ENCODE measurements at regions not wholly inside any gene's neighbourhood (a gene's known extent, or its start where the extent isn't known, plus 50 kb on each side); places are given as distances from the start of the nearest gene placed in this dataset.

DNA sequence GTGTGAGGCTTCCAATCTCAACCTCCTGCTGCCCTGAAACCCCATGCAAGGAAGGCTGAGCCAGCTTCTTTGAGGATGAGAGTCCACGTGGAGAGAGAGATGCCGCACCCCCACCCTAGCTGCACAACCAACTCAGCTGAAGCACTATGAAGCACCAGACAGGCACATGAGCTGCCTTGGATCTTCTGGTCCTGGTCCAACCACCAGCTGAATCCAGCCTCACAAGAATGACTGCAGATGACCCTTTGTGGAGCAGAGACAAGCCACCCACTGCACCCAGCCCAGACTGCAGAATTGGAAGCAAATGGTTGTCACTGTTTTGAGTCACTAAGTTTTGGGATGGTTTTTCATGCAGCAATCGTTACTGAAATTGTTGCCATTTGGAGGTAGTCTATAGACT is 149.6 kb upstream of the SYT13 start:
- H3K27me3 ChIP-seq (ENCODE audit: insufficient read depth, low read length, poor library complexity, severe bottlenecking) = no peaks in the 10 kb centered on the region
- H3K4me3 Mint-ChIP-seq = no peak overlapping the region
- H3K27me3 Mint-ChIP-seq = peaks cover 13 to 40% of the 10 kb centered on the region in 2 donors
- H3K9me3 Mint-ChIP-seq = peaks cover 3 to 16% (median 12%) of the 10 kb centered on the region in 5 donors
- no peak overlapping the region for H3K4me3 ChIP-seq (ENCODE audit: low read length)
- H3K36me3 ChIP-seq (ENCODE audit: insufficient read depth, low read length) = no peaks in the 10 kb centered on the region
- no peak overlapping the region for H3K27ac ChIP-seq (ENCODE audit: low read depth, low read length)
- POLR2A ChIA-PET = no interaction called here
- no peaks in the 10 kb centered on the region for H3K4me1 Mint-ChIP-seq
- no peaks in the 10 kb centered on the region for H3K4me1 ChIP-seq (ENCODE audit: insufficient read depth, low read length)
- DNase-seq = no peak
- CTCF ChIA-PET = no interaction called here
- H3K9me3 ChIP-seq (ENCODE audit: low read length) = no peaks in the 10 kb centered on the region
- H3K27ac Mint-ChIP-seq = no peak overlapping the region
- peaks cover 0 to 4% (median 0%) of the 10 kb centered on the region in 3 donors for H3K36me3 Mint-ChIP-seq

DNA sequence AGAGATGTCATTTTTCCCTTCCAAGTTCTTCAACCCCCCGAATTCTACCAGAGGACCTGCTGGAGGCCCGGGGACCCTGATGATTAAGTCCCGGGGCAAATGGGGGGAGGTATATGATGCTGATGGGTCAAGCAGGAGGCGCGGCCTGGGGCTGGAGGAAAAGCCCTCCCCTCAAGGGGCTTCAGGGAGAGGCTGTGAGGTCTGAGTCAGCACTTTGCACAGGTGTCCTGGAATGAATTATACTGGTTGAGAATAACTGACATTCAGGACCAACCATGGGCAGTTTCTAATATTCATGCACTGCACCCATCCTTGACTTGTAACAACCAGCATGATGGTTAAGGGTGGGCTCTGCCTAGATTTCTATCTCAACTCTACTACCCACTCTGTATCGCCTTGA is 146.8 kb upstream of the SYT13 start:
- Histone ChIP-seq H3K9me3 (ENCODE audit: low read length) (no peaks in the 10 kb centered on the region), H3K4me3 (ENCODE audit: low read length) (no peak overlapping the region), H3K36me3 (ENCODE audit: insufficient read depth, low read length) (no peaks in the 10 kb centered on the region), H3K27me3 (ENCODE audit: insufficient read depth, low read length, poor library complexity, severe bottlenecking) (no peaks in the 10 kb centered on the region), H3K4me1 (ENCODE audit: insufficient read depth, low read length) (no peaks in the 10 kb centered on the region), H3K27ac (ENCODE audit: low read depth, low read length) (no peak overlapping the region)
- no peak for DNase-seq
- ChIA-PET CTCF (no interaction called here), POLR2A (no interaction called here)
- Mint-ChIP-seq H3K4me3 (no peak overlapping the region), H3K27me3 (peaks cover 13 to 50% of the 10 kb centered on the region in 2 donors), H3K27ac (no peak overlapping the region), H3K4me1 (no peaks in the 10 kb centered on the region), H3K9me3 (no peaks in the 10 kb centered on the region), H3K36me3 (no peaks in the 10 kb centered on the region)

- no peak for DNase-seq
- POLR2A ChIA-PET = no interaction called here
- H3K9me3 Mint-ChIP-seq = no peaks in the 10 kb centered on the region
Measured at GRCh38 chr11:45432100-45432499, 146.0 kb upstream of the SYT13 start.

DNA sequence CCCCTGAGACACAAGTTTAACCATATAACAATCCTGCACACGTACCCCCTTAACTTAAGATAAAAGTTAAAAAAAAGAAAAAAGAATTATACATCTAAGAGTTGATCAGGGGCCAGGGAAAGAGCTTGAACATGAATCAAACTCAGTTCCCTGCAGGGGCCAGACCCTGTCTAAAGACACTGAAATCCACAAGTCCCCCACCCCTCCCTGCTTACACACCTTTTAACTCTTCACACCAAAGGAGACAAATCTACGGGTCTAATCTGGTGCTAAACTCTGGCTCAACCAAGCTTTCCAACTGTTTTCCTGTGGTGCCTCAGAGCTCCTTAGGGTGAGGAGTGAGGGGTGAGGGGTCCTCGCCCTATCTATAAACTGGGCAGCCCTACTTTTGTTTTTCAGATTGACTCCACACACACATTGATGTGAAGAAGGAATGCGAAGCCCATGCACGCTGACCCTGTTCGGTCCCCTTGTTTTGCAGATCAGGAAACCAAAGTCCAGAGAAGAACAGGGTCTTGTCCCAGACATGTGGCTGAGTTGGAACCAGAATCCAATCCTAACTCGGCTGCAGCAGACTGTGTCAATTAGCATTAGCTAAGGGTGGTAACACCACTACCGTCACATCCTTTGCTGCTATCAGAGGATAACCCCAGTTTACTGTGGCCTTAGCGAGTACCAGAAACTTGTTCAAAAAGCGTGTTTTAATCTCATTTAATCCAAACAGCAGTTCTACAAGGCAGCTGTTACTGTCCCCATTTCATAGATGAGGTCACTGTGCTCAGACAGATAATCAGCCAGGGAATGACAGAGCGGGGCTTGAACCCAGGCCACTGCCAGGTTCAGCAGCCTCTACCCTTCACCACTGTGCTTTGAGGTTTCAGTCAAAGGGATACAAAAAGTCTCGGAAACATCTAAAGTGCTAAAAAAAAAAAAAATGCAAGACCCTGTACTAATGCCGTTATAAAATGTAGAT is 145.2 kb upstream of the SYT13 start:
- Mint-ChIP-seq H3K4me3 (no peak overlapping the region), H3K9me3 (no peaks in the 10 kb centered on the region), H3K4me1 (no peaks in the 10 kb centered on the region), H3K36me3 (no peaks in the 10 kb centered on the region), H3K27ac (no peak overlapping the region), H3K27me3 (peaks cover 14 to 59% of the 10 kb centered on the region in 2 donors)
- Histone ChIP-seq H3K4me1 (ENCODE audit: insufficient read depth, low read length) (no peaks in the 10 kb centered on the region), H3K27ac (ENCODE audit: low read depth, low read length) (no peak overlapping the region), H3K36me3 (ENCODE audit: insufficient read depth, low read length) (no peaks in the 10 kb centered on the region), H3K9me3 (ENCODE audit: low read length) (no peaks in the 10 kb centered on the region), H3K27me3 (ENCODE audit: insufficient read depth, low read length, poor library complexity, severe bottlenecking) (no peaks in the 10 kb centered on the region), H3K4me3 (ENCODE audit: low read length) (no peak overlapping the region)
- ChIA-PET POLR2A (no interaction called here), CTCF (no interaction called here)
- DNase-seq = no peak

More at GRCh38 chr11:45432100-45432499, 146.0 kb upstream of the SYT13 start:
- CTCF ChIA-PET = no interaction called here
- no peaks in the 10 kb centered on the region for H3K27me3 ChIP-seq (ENCODE audit: insufficient read depth, low read length, poor library complexity, severe bottlenecking)
- no peak overlapping the region for H3K27ac ChIP-seq (ENCODE audit: low read depth, low read length)
- H3K36me3 ChIP-seq (ENCODE audit: insufficient read depth, low read length) = no peaks in the 10 kb centered on the region
- no peak overlapping the region for H3K27ac Mint-ChIP-seq
- no peak overlapping the region for H3K4me3 ChIP-seq (ENCODE audit: low read length)
- H3K4me1 Mint-ChIP-seq = no peaks in the 10 kb centered on the region
- no peak overlapping the region for H3K4me3 Mint-ChIP-seq
- no peaks in the 10 kb centered on the region for H3K4me1 ChIP-seq (ENCODE audit: insufficient read depth, low read length)
- no peaks in the 10 kb centered on the region for H3K9me3 ChIP-seq (ENCODE audit: low read length)
- H3K27me3 Mint-ChIP-seq = peaks cover 11 to 53% of the 10 kb centered on the region in 2 donors
- H3K36me3 Mint-ChIP-seq = no peaks in the 10 kb centered on the region

GRCh38 chr11:45430361-45430760 is 144.2 kb upstream of the SYT13 start:
- Mint-ChIP-seq H3K36me3 (no peaks in the 10 kb centered on the region), H3K27me3 (peaks cover 10 to 59% of the 10 kb centered on the region in 2 donors), H3K4me1 (no peaks in the 10 kb centered on the region), H3K27ac (no peak overlapping the region), H3K9me3 (no peaks in the 10 kb centered on the region), H3K4me3 (no peak overlapping the region)
- no peaks in the 10 kb centered on the region for H3K36me3 ChIP-seq (ENCODE audit: insufficient read depth, low read length)
- H3K4me3 ChIP-seq (ENCODE audit: low read length) = no peak overlapping the region
- H3K27ac ChIP-seq (ENCODE audit: low read depth, low read length) = no peak overlapping the region
- H3K27me3 ChIP-seq (ENCODE audit: insufficient read depth, low read length, poor library complexity, severe bottlenecking) = no peaks in the 10 kb centered on the region
- DNase-seq = no peak
- H3K9me3 ChIP-seq (ENCODE audit: low read length) = no peaks in the 10 kb centered on the region
- POLR2A ChIA-PET = no interaction called here
- H3K4me1 ChIP-seq (ENCODE audit: insufficient read depth, low read length) = no peaks in the 10 kb centered on the region
- CTCF ChIA-PET = no interaction called here

GRCh38 chr11:45429719-45430118 is 143.6 kb upstream of the SYT13 start:
- H3K4me3 Mint-ChIP-seq = no peak overlapping the region
- no peak for DNase-seq
- no peaks in the 10 kb centered on the region for H3K9me3 Mint-ChIP-seq
- no peak overlapping the region for H3K27ac Mint-ChIP-seq
- Histone ChIP-seq H3K27me3 (ENCODE audit: insufficient read depth, low read length, poor library complexity, severe bottlenecking) (no peaks in the 10 kb centered on the region), H3K4me1 (ENCODE audit: insufficient read depth, low read length) (no peaks in the 10 kb centered on the region), H3K27ac (ENCODE audit: low read depth, low read length) (no peak overlapping the region), H3K36me3 (ENCODE audit: insufficient read depth, low read length) (no peaks in the 10 kb centered on the region), H3K9me3 (ENCODE audit: low read length) (no peaks in the 10 kb centered on the region), H3K4me3 (ENCODE audit: low read length) (no peak overlapping the region)
- no peaks in the 10 kb centered on the region for H3K4me1 Mint-ChIP-seq
- CTCF ChIA-PET = no interaction called here
- POLR2A ChIA-PET = no interaction called here
- H3K36me3 Mint-ChIP-seq = no peaks in the 10 kb centered on the region
- peaks cover 9 to 59% of the 10 kb centered on the region in 2 donors for H3K27me3 Mint-ChIP-seq

GRCh38 chr11:45428541-45429230 is 142.5 kb upstream of the SYT13 start:
- H3K27me3 Mint-ChIP-seq = peaks cover 9 to 52% of the 10 kb centered on the region in 2 donors
- H3K27ac ChIP-seq (ENCODE audit: low read depth, low read length) = no peak overlapping the region
- H3K4me1 Mint-ChIP-seq = no peaks in the 10 kb centered on the region
- H3K9me3 Mint-ChIP-seq = no peaks in the 10 kb centered on the region
- no peaks in the 10 kb centered on the region for H3K4me1 ChIP-seq (ENCODE audit: insufficient read depth, low read length)
- H3K4me3 Mint-ChIP-seq = no peak overlapping the region
- no peaks in the 10 kb centered on the region for H3K27me3 ChIP-seq (ENCODE audit: insufficient read depth, low read length, poor library complexity, severe bottlenecking)
- H3K9me3 ChIP-seq (ENCODE audit: low read length) = no peaks in the 10 kb centered on the region
- no peaks in the 10 kb centered on the region for H3K36me3 ChIP-seq (ENCODE audit: insufficient read depth, low read length)
- peak overlapping the region in 1 of 8 donors; percentile 84 for H3K27ac Mint-ChIP-seq
- ChIA-PET CTCF (no interaction called here), POLR2A (no interaction called here)
- DNase-seq = no peak
- H3K4me3 ChIP-seq (ENCODE audit: low read length) = no peak overlapping the region
- no peaks in the 10 kb centered on the region for H3K36me3 Mint-ChIP-seq

GRCh38 chr11:45428116-45428515 is 142.0 kb upstream of the SYT13 start:
- peaks cover 9 to 54% of the 10 kb centered on the region in 2 donors for H3K27me3 Mint-ChIP-seq
- H3K9me3 Mint-ChIP-seq = no peaks in the 10 kb centered on the region
- Histone ChIP-seq H3K27me3 (ENCODE audit: insufficient read depth, low read length, poor library complexity, severe bottlenecking) (no peaks in the 10 kb centered on the region), H3K4me1 (ENCODE audit: insufficient read depth, low read length) (no peaks in the 10 kb centered on the region), H3K27ac (ENCODE audit: low read depth, low read length) (no peak overlapping the region), H3K9me3 (ENCODE audit: low read length) (no peaks in the 10 kb centered on the region), H3K4me3 (ENCODE audit: low read length) (no peak overlapping the region), H3K36me3 (ENCODE audit: insufficient read depth, low read length) (no peaks in the 10 kb centered on the region)
- no peaks in the 10 kb centered on the region for H3K4me1 Mint-ChIP-seq
- ChIA-PET POLR2A (no interaction called here), CTCF (no interaction called here)
- DNase-seq = no peak
- H3K4me3 Mint-ChIP-seq = no peak overlapping the region
- H3K27ac Mint-ChIP-seq = no peak overlapping the region
- H3K36me3 Mint-ChIP-seq = no peaks in the 10 kb centered on the region

All from CD8-positive, alpha-beta memory T cell (primary cell).